Activated CD8-positive, alpha-beta T cell treated with anti-CD3 and anti-CD28 coated beads for 36 hours (primary cell): ENCODE measurements at regions not wholly inside any gene's neighbourhood (a gene's known extent, or its start where the extent isn't known, plus 50 kb on each side); places are given as distances from the start of the nearest gene placed in this dataset.

ENCODE experiments used
- ATAC-seq: fragments of 200-7000 bp; cut with Tn5 transposase; one replicate; pipeline ENCODE4 v1.10.0; 2021; ENCODE audit warnings: mild to moderate bottlenecking, moderate library complexity
- CTCF ChIA-PET: fragments of 350-600 bp; sonication (Branson Sonifier 250); formaldehyde crosslinking; loops from one replicate; lab custom pipeline; 2021; ENCODE audit warnings: antibody characterized with exemption; lab: Charles Lee
- POLR2A ChIA-PET: fragments of 350-600 bp; sonication (Branson Sonifier 250); formaldehyde crosslinking; loops from one replicate; lab custom pipeline; 2021; ENCODE audit warnings: antibody characterized with exemption; lab: Charles Lee
- DNase-seq: peaks from one replicate; pipeline ENCODE4 v3.0.0-alpha.2; 2020
- H3K27ac Mint-ChIP-seq: one replicate; pipeline ENCODE4 v1.8.0; 2021; ENCODE audit warnings: mild to moderate bottlenecking, mixed read lengths
- H3K27me3 Mint-ChIP-seq: one replicate; pipeline ENCODE4 v1.8.0; 2021; ENCODE audit warnings: mixed read lengths
- H3K36me3 Mint-ChIP-seq: one replicate; pipeline ENCODE4 v1.8.0; 2021; ENCODE audit warnings: low read depth, mixed read lengths
- H3K4me1 Mint-ChIP-seq: one replicate; pipeline ENCODE4 v1.8.0; 2021; ENCODE audit warnings: low read depth, mixed read lengths
- H3K4me3 Mint-ChIP-seq: one replicate; pipeline ENCODE4 v1.8.0; 2021; ENCODE audit warnings: mild to moderate bottlenecking, moderate library complexity, mixed read lengths
- H3K9me3 Mint-ChIP-seq: one replicate; pipeline ENCODE4 v1.8.0; 2021; ENCODE audit warnings: mixed read lengths
- CTCF ChIP-seq: fragments of 200-600 bp; IDR thresholded peaks from one replicate; pipeline ENCODE4 v1.8.0; 2022; ENCODE audit warnings: antibody characterized with exemption, mild to moderate bottlenecking
- intact Hi-C: fragments of 100-400 bp; cut with micrococcal nuclease; formaldehyde crosslinking; loops from one replicate; pipeline ENCODE4 v1.10.0; 2022

GRCh38 chr13:62964522-62964921 is 1548.9 kb upstream of the PCDH20 start:
- Mint-ChIP-seq H3K4me1 (no peaks in the 10 kb centered on the region), H3K9me3 (peaks cover 24% of the 10 kb centered on the region), H3K27me3 (no peaks in the 10 kb centered on the region), H3K4me3 (no peak overlapping the region), H3K27ac (no peak overlapping the region), H3K36me3 (no peaks in the 10 kb centered on the region)
- intact Hi-C loops = no loop called here
- POLR2A ChIA-PET = no interaction called here
- ATAC-seq (no peak), DNase-seq (no peak)
- no peak for TF ChIP-seq CTCF
- CTCF ChIA-PET = no interaction called here

- ChIA-PET CTCF (no interaction called here), POLR2A (no interaction called here)
- H3K4me3 Mint-ChIP-seq = no peak overlapping the region
- H3K4me1 Mint-ChIP-seq = no peaks in the 10 kb centered on the region
- H3K27ac Mint-ChIP-seq = no peak overlapping the region
- intact Hi-C loops = no loop called here
- H3K27me3 Mint-ChIP-seq = no peaks in the 10 kb centered on the region
- ATAC-seq (no peak), DNase-seq (no peak)
- peaks cover 16% of the 10 kb centered on the region for H3K9me3 Mint-ChIP-seq
- H3K36me3 Mint-ChIP-seq = no peaks in the 10 kb centered on the region
- no peak for TF ChIP-seq CTCF
Measured at GRCh38 chr13:62960723-62961122, 1545.1 kb upstream of the PCDH20 start.

GRCh38 chr13:62933809-62934208 is 1518.2 kb upstream of the PCDH20 start:
- intact Hi-C loops = no loop called here
- Mint-ChIP-seq H3K27me3 (no peaks in the 10 kb centered on the region), H3K4me1 (no peaks in the 10 kb centered on the region), H3K36me3 (no peaks in the 10 kb centered on the region), H3K27ac (no peak overlapping the region), H3K9me3 (peaks cover 4% of the 10 kb centered on the region), H3K4me3 (no peak overlapping the region)
- ATAC-seq (no peak), DNase-seq (no peak)
- CTCF ChIA-PET = no interaction called here
- POLR2A ChIA-PET = no interaction called here
- no peak for TF ChIP-seq CTCF

GRCh38 chr13:62932256-62932883 is 1516.7 kb upstream of the PCDH20 start:
- intact Hi-C loops = no loop called here
- no peak for TF ChIP-seq CTCF
- POLR2A ChIA-PET = no interaction called here
- no peak overlapping the region for H3K27ac Mint-ChIP-seq
- peaks cover 7% of the 10 kb centered on the region for H3K9me3 Mint-ChIP-seq
- DNase-seq = no peak
- no peaks in the 10 kb centered on the region for H3K36me3 Mint-ChIP-seq
- no peak overlapping the region for H3K4me3 Mint-ChIP-seq
- H3K27me3 Mint-ChIP-seq = no peaks in the 10 kb centered on the region
- ATAC-seq = no peak
- no peaks in the 10 kb centered on the region for H3K4me1 Mint-ChIP-seq
- CTCF ChIA-PET = no interaction called here

GRCh38 chr13:62931853-62932252 is 1516.2 kb upstream of the PCDH20 start:
- Mint-ChIP-seq H3K4me3 (no peak overlapping the region), H3K9me3 (peaks cover 7% of the 10 kb centered on the region), H3K36me3 (no peaks in the 10 kb centered on the region), H3K27ac (no peak overlapping the region), H3K27me3 (no peaks in the 10 kb centered on the region), H3K4me1 (no peaks in the 10 kb centered on the region)
- intact Hi-C loops = no loop called here
- ATAC-seq (no peak), DNase-seq (no peak)
- TF ChIP-seq CTCF = no peak
- ChIA-PET CTCF (no interaction called here), POLR2A (no interaction called here)
